ENCODE measurements at regions not wholly inside any gene's neighbourhood (a gene's known extent, or its start where the extent isn't known, plus 50 kb on each side); places are given as distances from the start of the nearest gene placed in this dataset.

- TF ChIP-seq JUND (IDR thresholded peaks at IDR 0.05; ENCODE audit: borderline replicate concordance, low read depth, low read length) = peak; percentile 66; the same call in 1 of the 2 replicates
- peak; percentile 64; the same call in 1 of the 3 replicates for TF ChIP-seq JUND (tag; IDR thresholded peaks at IDR 0.05; ENCODE audit: borderline replicate concordance, low read depth, low read length)
- no peak for TF ChIP-seq RFX1 (IDR thresholded peaks at IDR 0.05)
- no peak for TF ChIP-seq BRF2 (IDR thresholded peaks at IDR 0.05; ENCODE audit: borderline replicate concordance, insufficient read depth, insufficient read length)
- no peak for TF ChIP-seq MCM5 (IDR thresholded peaks at IDR 0.05; ENCODE audit: low read depth)
- TF ChIP-seq FOXP1 (CRISPR knock-in tag; IDR thresholded peaks at IDR 0.05) = no peak
- no peak for TF ChIP-seq PKNOX1 (IDR thresholded peaks at IDR 0.05)
- TF ChIP-seq AFF1 (IDR thresholded peaks at IDR 0.05; ENCODE audit: low read depth in 1 of 2, partially characterized antibody in 2 of 2) = peak in 1 of 2 experiments; percentile 56
- TF ChIP-seq ZNF561 (CRISPR knock-in tag; conservative IDR thresholded peaks at IDR 0.05) = no peak
- TF ChIP-seq PHF21A (IDR thresholded peaks at IDR 0.05; ENCODE audit: borderline replicate concordance, low read depth) = no peak
- TF ChIP-seq ZNF274 (IDR thresholded peaks at IDR 0.05; ENCODE audit: borderline replicate concordance, low read depth, low read length) = no peak
- no peak for TF ChIP-seq GTF2B (IDR thresholded peaks at IDR 0.05; ENCODE audit: extremely low read depth, insufficient read length)
- TF ChIP-seq ELK3 (CRISPR knock-in tag; IDR thresholded peaks at IDR 0.05) = no peak
- TF ChIP-seq E2F5 (CRISPR knock-in tag; IDR thresholded peaks at IDR 0.05) = no peak
- TF ChIP-seq CHD1 (IDR thresholded peaks at IDR 0.05; ENCODE audit: low read length) = no peak
- TF ChIP-seq NONO (IDR thresholded peaks at IDR 0.05; ENCODE audit: low read depth in 2 of 2, low read length in 1 of 2) = no peak
- no peak for TF ChIP-seq SRSF7 (optimal IDR thresholded peaks at IDR 0.05; ENCODE audit: low read depth, low read length)
- no peak for TF ChIP-seq JUNB (CRISPR knock-in tag; conservative IDR thresholded peaks at IDR 0.05)
- 0 out of 2 replicates have a peak, but pooled peaks have one; percentile 20 for TF ChIP-seq FOSL1 (tag; conservative IDR thresholded peaks at IDR 0.05)
Measured at GRCh38 chr11:47916361-47916841, 64.0 kb upstream of the PTPRJ start (continued).

All from K562 (cell line).